AG04449 (cell line): ENCODE measurements at regions not wholly inside any gene's neighbourhood (a gene's known extent, or its start where the extent isn't known, plus 50 kb on each side); places are given as distances from the start of the nearest gene placed in this dataset.

Experiments
- CTCF ChIA-PET: fragments of 350-600 bp; formaldehyde crosslinking; extraction: SDS; loops from one replicate; lab custom pipeline; 2021; ENCODE audit warnings: antibody characterized with exemption; lab: Yijun Ruan, JAX
- POLR2A ChIA-PET: fragments of 400-600, 350-600 bp; formaldehyde crosslinking; extraction: SDS; loops from one replicate; lab custom pipeline; 2020; ENCODE audit warnings: antibody characterized with exemption, inconsistent platforms; lab: Yijun Ruan, JAX
- DNase-seq: peaks from one replicate; pipeline ENCODE4 v3.0.0-alpha.2; 2010; ENCODE audit warnings: low read depth, low spot score
- H3K4me3 ChIP-seq: 2 replicates; pipeline ENCODE4 v1.5.1; 2011; ENCODE audit warnings: low read depth, mild to moderate bottlenecking, control low read depth, low read length
- TF ChIP-seq, protein P1 (sequence below): IDR thresholded peaks from one replicate; pipeline ENCODE4 v1.5.1; 2011; ENCODE audit warnings: mild to moderate bottlenecking, moderate library complexity, low read length, control low read depth, inconsistent platforms; ENCODE audit not compliant: insufficient read depth; ENCODE audit errors: missing control alignments

DNA sequence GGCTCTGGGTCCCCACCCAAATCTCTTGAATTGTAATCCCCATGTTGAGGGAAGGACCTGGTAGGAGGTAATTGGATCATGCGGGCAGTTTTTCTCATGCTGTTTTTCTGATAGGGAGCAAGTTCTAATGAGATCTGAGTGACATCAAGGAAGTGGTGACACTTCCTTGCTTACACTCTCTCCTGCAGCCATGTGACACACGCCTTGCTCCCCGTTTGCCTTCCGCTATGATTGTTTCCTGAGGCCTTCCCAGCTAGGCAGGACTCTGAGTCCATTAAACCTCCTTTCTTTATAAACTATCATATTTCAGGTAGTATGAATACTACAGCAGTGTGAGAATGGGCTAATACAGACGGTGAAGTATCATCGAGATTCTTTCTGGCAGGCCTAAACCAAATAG is 1040.4 kb upstream of the MIR17HG start:
- ChIA-PET POLR2A (no interaction called here), CTCF (no interaction called here)
- TF ChIP-seq, protein P1, sequence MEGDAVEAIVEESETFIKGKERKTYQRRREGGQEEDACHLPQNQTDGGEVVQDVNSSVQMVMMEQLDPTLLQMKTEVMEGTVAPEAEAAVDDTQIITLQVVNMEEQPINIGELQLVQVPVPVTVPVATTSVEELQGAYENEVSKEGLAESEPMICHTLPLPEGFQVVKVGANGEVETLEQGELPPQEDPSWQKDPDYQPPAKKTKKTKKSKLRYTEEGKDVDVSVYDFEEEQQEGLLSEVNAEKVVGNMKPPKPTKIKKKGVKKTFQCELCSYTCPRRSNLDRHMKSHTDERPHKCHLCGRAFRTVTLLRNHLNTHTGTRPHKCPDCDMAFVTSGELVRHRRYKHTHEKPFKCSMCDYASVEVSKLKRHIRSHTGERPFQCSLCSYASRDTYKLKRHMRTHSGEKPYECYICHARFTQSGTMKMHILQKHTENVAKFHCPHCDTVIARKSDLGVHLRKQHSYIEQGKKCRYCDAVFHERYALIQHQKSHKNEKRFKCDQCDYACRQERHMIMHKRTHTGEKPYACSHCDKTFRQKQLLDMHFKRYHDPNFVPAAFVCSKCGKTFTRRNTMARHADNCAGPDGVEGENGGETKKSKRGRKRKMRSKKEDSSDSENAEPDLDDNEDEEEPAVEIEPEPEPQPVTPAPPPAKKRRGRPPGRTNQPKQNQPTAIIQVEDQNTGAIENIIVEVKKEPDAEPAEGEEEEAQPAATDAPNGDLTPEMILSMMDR: no peak
- no peak overlapping the region for H3K4me3 ChIP-seq
- DNase-seq: no peak

DNA sequence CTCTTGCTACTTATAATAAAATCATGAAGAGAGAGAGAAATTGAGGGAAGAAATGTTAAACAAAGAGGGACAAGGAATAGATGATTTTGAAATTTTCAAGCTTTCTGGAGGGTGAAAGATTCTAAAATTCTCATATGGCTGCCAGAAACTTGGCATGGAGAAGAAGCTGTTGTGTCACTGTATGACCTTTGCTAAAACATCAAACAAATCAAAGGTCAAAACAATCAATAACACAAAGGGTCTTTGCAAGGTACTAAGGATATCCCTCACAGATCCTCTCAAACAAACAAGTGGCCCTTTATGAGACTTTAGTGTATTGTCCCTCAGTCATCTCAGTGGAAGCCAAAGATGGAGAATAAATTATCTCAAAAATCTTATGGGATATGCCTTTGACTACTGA is 1039.2 kb upstream of the MIR17HG start:
- CTCF ChIA-PET: no interaction called here
- H3K4me3 ChIP-seq: no peak overlapping the region
- POLR2A ChIA-PET: no interaction called here
- DNase-seq: no peak
- TF ChIP-seq, protein P1: no peak

GRCh38 chr13:90311929-90312328 is 1035.6 kb upstream of the MIR17HG start:
- DNase-seq: no peak
- TF ChIP-seq, protein P1: no peak
- POLR2A ChIA-PET: no interaction called here
- CTCF ChIA-PET: no interaction called here
- no peak overlapping the region for H3K4me3 ChIP-seq

- POLR2A ChIA-PET: no interaction called here
- TF ChIP-seq, protein P1: no peak
- CTCF ChIA-PET: no interaction called here
- no peak for DNase-seq
- no peak overlapping the region for H3K4me3 ChIP-seq
Measured at GRCh38 chr13:90315061-90315460, 1032.4 kb upstream of the MIR17HG start.

DNA sequence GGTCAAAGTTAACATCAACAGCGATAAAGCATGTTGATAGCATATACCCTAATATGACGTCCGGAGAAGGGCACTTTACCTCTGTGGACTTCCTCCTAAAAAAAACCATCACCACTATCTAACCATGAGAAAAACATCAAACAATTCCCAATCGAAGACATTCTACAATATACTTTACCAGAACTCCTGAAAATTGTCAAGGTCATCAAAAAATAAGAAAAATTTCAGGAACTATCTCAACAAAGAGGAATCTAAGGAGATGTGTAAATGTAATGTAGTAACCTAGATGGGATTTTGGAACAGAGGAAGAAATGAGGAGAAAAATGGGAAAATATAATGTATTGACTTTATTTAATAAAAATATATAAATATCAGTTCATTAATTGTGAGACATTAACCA is 1026.8 kb upstream of the MIR17HG start:
- CTCF ChIA-PET: no interaction called here
- no peak overlapping the region for H3K4me3 ChIP-seq
- POLR2A ChIA-PET: no interaction called here
- TF ChIP-seq, protein P1: no peak
- DNase-seq: no peak

- no peak for DNase-seq
- TF ChIP-seq, protein P1: no peak
- H3K4me3 ChIP-seq: no peak overlapping the region
- POLR2A ChIA-PET: no interaction called here
- CTCF ChIA-PET: no interaction called here
Measured at GRCh38 chr13:90321281-90321931, 1026.1 kb upstream of the MIR17HG start.
